Uterus (tissue), 3 donors: ENCODE measurements at regions not wholly inside any gene's neighbourhood (a gene's known extent, or its start where the extent isn't known, plus 50 kb on each side); places are given as distances from the start of the nearest gene placed in this dataset.

ENCODE experiments used
- DNase-seq, 2 donors: peaks; one replicate each; pipeline ENCODE4 v3.0.0-alpha.2; 2019 to 2020
- H3K27ac ChIP-seq, 2 donors: fragments of 200-600 bp; sonication (generic); 1 replicate in 1 of 2; 2 replicates in 1 of 2; pipeline ENCODE4 v1.5.1; 2016 to 2018
- H3K27me3 ChIP-seq, 2 donors: fragments of 200-600 bp; sonication (generic); one replicate each; pipeline ENCODE4 v1.5.1; 2018 to 2019; ENCODE audit warnings: control low read depth in 1 of 2
- H3K36me3 ChIP-seq, 2 donors: fragments of 200-600 bp; sonication (generic); one replicate each; pipeline ENCODE4 v1.5.1; 2019; ENCODE audit warnings: control low read depth in 1 of 2
- H3K4me1 ChIP-seq, 2 donors: fragments of 200-600 bp; sonication (generic); one replicate each; pipeline ENCODE4 v1.5.1; 2018 to 2019; ENCODE audit warnings: control low read depth in 1 of 2
- H3K4me3 ChIP-seq, 2 donors: fragments of 200-600 bp; sonication (generic); 1 replicate in 1 of 2; 2 replicates in 1 of 2; pipeline ENCODE4 v1.5.1; 2018 to 2019; ENCODE audit warnings: mild to moderate bottlenecking in 1 of 2
- H3K9me3 ChIP-seq, 2 donors: fragments of 200-600 bp; sonication (generic); one replicate each; pipeline ENCODE4 v1.5.1; 2019; ENCODE audit warnings: control low read depth in 1 of 2
- CTCF ChIP-seq, 4 experiments: fragments of 200-600 bp in 2 of 4; fragments of 450-650 bp in 2 of 4; sonication (generic) in 2 of 4; IDR thresholded peaks; one replicate each; pipeline ENCODE4 v1.5.1; 2016 to 2019; ENCODE audit warnings: antibody characterized with exemption in 4 of 4, mild to moderate bottlenecking in 2 of 4, moderate library complexity in 1 of 4
- POLR2A ChIP-seq, 2 donors: fragments of 450-650 bp; IDR thresholded peaks; one replicate each; pipeline ENCODE4 v1.6.1; 2016; ENCODE audit warnings: antibody characterized with exemption in 2 of 2, mild to moderate bottlenecking in 1 of 2, moderate library complexity in 1 of 2
- intact Hi-C: fragments of 100-400 bp; cut with DNase I; formaldehyde crosslinking; loops from one replicate; pipeline ENCODE4 v1.15.1; 2023; ENCODE audit warnings: low total_unique reads
- donor health status: DM: yes; HTN: yes; CAD: no.

DNA sequence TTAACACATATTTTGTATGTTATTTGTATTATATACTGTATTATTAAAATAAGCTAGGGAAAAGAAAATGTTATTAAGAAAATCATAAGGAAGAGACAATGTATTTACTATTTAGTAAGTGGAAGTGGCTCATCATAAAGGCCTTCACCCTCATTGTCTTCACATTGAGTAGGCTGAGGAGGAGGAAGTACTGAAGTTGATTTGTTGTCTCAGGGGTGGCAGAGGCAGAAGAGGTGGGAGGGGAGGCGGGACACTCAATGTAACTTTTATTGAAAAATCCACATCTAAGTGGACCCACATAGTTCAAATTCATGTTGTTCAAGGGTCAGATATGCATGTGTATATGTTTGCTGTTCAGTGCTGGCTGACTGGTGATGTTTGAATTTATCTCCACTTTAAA lies 210.2 kb upstream of the CITED2 start:
- TF ChIP-seq POLR2A (IDR thresholded peaks at IDR 0.05) (no peak), CTCF (IDR thresholded peaks at IDR 0.05) (no peak)
- intact Hi-C loops, result no loop called here

DNA sequence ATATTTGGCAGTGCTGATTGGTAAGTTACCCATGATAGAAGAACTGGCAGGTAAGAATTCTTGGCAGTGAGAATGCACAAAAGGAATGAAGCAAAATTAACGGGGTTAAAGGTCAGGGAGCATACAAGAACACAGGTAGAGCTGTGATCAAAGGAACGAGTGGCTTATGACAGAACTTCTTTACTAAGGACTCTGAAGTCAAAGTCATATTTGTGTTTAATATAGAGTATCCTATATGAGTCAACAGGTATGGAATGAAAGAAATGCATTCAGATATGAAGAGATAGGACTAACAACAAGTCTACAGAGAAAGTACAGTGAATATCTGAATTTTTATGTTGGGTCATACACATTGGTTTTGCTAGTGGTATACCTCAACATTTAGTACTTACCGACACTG lies 209.0 kb upstream of the CITED2 start:
- H3K4me1 ChIP-seq, result no peaks in the 10 kb centered on the region
- H3K36me3 ChIP-seq, result no peaks in the 10 kb centered on the region
- no peak overlapping the region for H3K4me3 ChIP-seq
- H3K27me3 ChIP-seq, result no peaks in the 10 kb centered on the region
- no peak for DNase-seq
- intact Hi-C loops, result no loop called here
- H3K27ac ChIP-seq, result no peak overlapping the region
- no peak for TF ChIP-seq POLR2A (IDR thresholded peaks at IDR 0.05)
- TF ChIP-seq CTCF (IDR thresholded peaks at IDR 0.05), result no peak
- H3K9me3 ChIP-seq, result no peaks in the 10 kb centered on the region

More for the DNA sequence above, 210.2 kb upstream of the CITED2 start:
- Histone ChIP-seq H3K4me1 (no peaks in the 10 kb centered on the region), H3K27me3 (no peaks in the 10 kb centered on the region), H3K27ac (no peak overlapping the region), H3K4me3 (no peak overlapping the region), H3K9me3 (no peaks in the 10 kb centered on the region), H3K36me3 (no peaks in the 10 kb centered on the region)
- no peak for DNase-seq

DNA sequence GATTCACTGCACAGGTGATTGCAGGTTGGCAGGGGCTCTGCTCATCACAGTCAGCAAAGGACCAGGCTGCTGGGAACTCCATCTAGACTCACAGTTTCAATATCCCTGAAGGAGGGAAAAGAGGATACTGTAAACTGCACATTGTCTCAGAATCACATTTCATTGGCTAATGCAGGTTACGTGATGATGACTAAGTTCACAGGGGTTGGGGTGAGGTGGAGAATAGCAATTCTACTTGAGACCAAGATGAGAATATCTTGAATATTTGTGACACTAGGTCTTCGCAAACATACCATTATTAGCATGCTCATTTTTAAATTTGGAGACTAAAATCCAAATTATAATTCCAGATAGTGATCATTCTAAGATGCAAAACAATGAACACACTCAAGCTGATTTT lies 208.5 kb upstream of the CITED2 start:
- no peak overlapping the region for H3K27ac ChIP-seq
- no peaks in the 10 kb centered on the region for H3K27me3 ChIP-seq
- no peaks in the 10 kb centered on the region for H3K36me3 ChIP-seq
- TF ChIP-seq CTCF (IDR thresholded peaks at IDR 0.05) (no peak), POLR2A (IDR thresholded peaks at IDR 0.05) (no peak)
- H3K9me3 ChIP-seq, result no peaks in the 10 kb centered on the region
- intact Hi-C loops, result no loop called here
- peaks cover 0 to 3% of the 10 kb centered on the region in 2 donors for H3K4me1 ChIP-seq
- H3K4me3 ChIP-seq, result no peak overlapping the region
- DNase-seq, result no peak

GRCh38 chr6:139581485-139581865 lies 207.0 kb upstream of the CITED2 start:
- intact Hi-C loops, result no loop called here
- TF ChIP-seq CTCF (IDR thresholded peaks at IDR 0.05) (no peak), POLR2A (IDR thresholded peaks at IDR 0.05) (no peak)
- Histone ChIP-seq H3K27ac (no peak overlapping the region), H3K36me3 (no peaks in the 10 kb centered on the region), H3K4me3 (no peak overlapping the region), H3K27me3 (no peaks in the 10 kb centered on the region), H3K4me1 (peaks cover 0 to 3% of the 10 kb centered on the region in 2 donors), H3K9me3 (no peaks in the 10 kb centered on the region)
- DNase-seq, result no peak

DNA sequence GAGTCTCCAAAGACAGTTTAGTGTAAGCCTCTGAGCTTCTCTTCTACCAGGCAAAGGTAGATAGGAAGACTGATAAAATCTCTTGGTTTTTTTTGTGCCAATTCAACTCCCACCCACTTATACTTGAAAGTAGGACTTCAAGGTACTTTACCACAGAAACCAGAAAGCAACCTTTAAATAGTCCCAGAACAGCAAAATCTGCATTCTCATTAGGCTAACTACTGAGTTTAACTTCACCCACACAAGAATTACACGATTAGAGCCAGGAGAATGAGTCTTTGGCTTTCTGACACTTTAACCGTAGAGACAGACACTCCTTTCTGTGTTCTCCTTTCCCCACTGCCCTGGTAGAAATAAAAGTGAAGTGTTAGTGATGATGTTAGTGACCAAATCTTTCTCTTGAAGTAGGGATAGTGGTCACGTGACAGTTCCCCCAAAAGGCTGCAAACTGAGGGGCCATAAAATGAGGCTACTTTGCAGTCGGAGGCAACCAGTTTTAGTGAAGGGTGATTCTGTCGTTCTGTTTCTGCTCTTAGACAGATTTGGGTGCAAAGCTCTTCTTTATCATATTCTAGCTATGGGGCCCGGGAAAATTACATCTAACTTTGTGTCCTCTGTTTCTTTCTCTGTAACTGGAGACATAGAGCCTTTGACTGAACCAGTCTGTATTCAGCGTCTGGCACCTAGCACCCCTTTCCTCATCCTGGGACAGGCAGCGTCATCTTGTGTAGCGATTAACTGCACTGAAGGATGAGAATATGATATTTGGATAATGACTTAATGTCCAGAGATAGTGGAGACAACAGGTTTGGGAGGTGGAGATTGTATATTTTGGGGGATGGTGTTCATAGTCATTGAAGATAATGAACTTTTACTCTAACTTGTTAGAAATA lies 206.4 kb upstream of the CITED2 start:
- intact Hi-C loops, result no loop called here
- no peak overlapping the region for H3K27ac ChIP-seq
- H3K27me3 ChIP-seq, result no peaks in the 10 kb centered on the region

More for the DNA sequence above, 206.4 kb upstream of the CITED2 start:
- Histone ChIP-seq H3K4me3 (no peak overlapping the region), H3K9me3 (no peaks in the 10 kb centered on the region), H3K4me1 (peaks cover 0 to 3% of the 10 kb centered on the region in 2 donors), H3K36me3 (no peaks in the 10 kb centered on the region)
- TF ChIP-seq POLR2A (IDR thresholded peaks at IDR 0.05), result no peak
- no peak for TF ChIP-seq CTCF (IDR thresholded peaks at IDR 0.05)
- no peak for DNase-seq
